WTC11 (cell line): ENCODE measurements at regions not wholly inside any gene's neighbourhood (a gene's known extent, or its start where the extent isn't known, plus 50 kb on each side); places are given as distances from the start of the nearest gene placed in this dataset.

Source experiments
- ATAC-seq: fragments of 200-7000 bp; cut with Tn5 transposase; 2 replicates; pipeline ENCODE4 v1.10.0; 2021; ENCODE audit warnings: mild to moderate bottlenecking, moderate library complexity
- CTCF ChIA-PET: fragments of 300-600 bp; sonication (Branson Sonifier 250); formaldehyde crosslinking; loops from one replicate; lab custom pipeline; 2021; ENCODE audit warnings: antibody characterized with exemption; lab: Charles Lee
- POLR2A ChIA-PET: fragments of 350-600 bp; sonication (Branson Sonifier 250); formaldehyde crosslinking; loops from one replicate; lab custom pipeline; 2021; ENCODE audit warnings: antibody characterized with exemption; lab: Charles Lee
- DNase-seq: peaks from one replicate; pipeline ENCODE4 v3.0.0; 2021; ENCODE audit warnings: low spot score
- H3K27ac Mint-ChIP-seq: 2 replicates; pipeline ENCODE4 v1.8.0; 2021; ENCODE audit warnings: mixed read lengths
- H3K27me3 Mint-ChIP-seq: 2 replicates; pipeline ENCODE4 v1.8.0; 2021; ENCODE audit warnings: low read depth, mild to moderate bottlenecking, moderate library complexity, mixed read lengths
- H3K36me3 Mint-ChIP-seq: 2 replicates; pipeline ENCODE4 v1.8.0; 2021; ENCODE audit warnings: mixed read lengths
- H3K4me1 Mint-ChIP-seq: 2 replicates; pipeline ENCODE4 v1.8.0; 2022; ENCODE audit warnings: mixed read lengths
- H3K4me3 Mint-ChIP-seq: 2 replicates; pipeline ENCODE4 v1.8.0; 2021; ENCODE audit warnings: mild to moderate bottlenecking, moderate library complexity, mixed read lengths
- H3K9me3 Mint-ChIP-seq: 2 replicates; pipeline ENCODE4 v1.8.0; 2021; ENCODE audit warnings: mixed read lengths
- CBFB ChIP-seq: sonication (generic); formaldehyde crosslinking; IDR thresholded peaks from 2 replicates; pipeline ENCODE4 v1.8.1; 2022; ENCODE audit warnings: mild to moderate bottlenecking, low read depth, missing genetic modification reagents
- GABPB1 ChIP-seq: sonication (generic); formaldehyde crosslinking; IDR thresholded peaks from 2 replicates; pipeline ENCODE4 v1.8.1; 2023; ENCODE audit warnings: mild to moderate bottlenecking, missing genetic modification reagents
- IRF2 ChIP-seq: sonication (generic); formaldehyde crosslinking; IDR thresholded peaks from 2 replicates; pipeline ENCODE4 v1.8.0; 2022; ENCODE audit warnings: low read depth, missing genetic modification reagents, borderline replicate concordance
- NFATC4 ChIP-seq: fragments of 250-450 bp; sonication (Bioruptor Pico); IDR thresholded peaks from 2 replicates; pipeline ENCODE4 v1.9.0; 2021; ENCODE audit warnings: mild to moderate bottlenecking
- PRRX2 ChIP-seq: fragments of 250-450 bp; sonication (Bioruptor Pico); IDR thresholded peaks from 2 replicates; pipeline ENCODE4 v1.8.0; 2021; ENCODE audit warnings: mild to moderate bottlenecking
- SP1 ChIP-seq: sonication (generic); formaldehyde crosslinking; conservative IDR thresholded peaks from 2 replicates; pipeline ENCODE4 v1.8.1; 2022; ENCODE audit warnings: missing genetic modification reagents
- ZNF138 ChIP-seq: sonication (generic); formaldehyde crosslinking; conservative IDR thresholded peaks from 2 replicates; pipeline ENCODE4 v1.8.1; 2022; ENCODE audit warnings: mild to moderate bottlenecking, moderate library complexity, missing genetic modification reagents
- ZNF232 ChIP-seq: sonication (generic); formaldehyde crosslinking; IDR thresholded peaks from 2 replicates; pipeline ENCODE4 v1.8.0; 2022; ENCODE audit warnings: mild to moderate bottlenecking, missing genetic modification reagents
- TF ChIP-seq, protein P1 (sequence below): sonication (generic); formaldehyde crosslinking; IDR thresholded peaks from 2 replicates; pipeline ENCODE4 v1.8.1; 2022; ENCODE audit warnings: low read depth, missing genetic modification reagents, borderline replicate concordance
- TF ChIP-seq, protein P2 (sequence below): fragments of 250-450 bp; sonication (Bioruptor Pico); conservative IDR thresholded peaks from 2 replicates; pipeline ENCODE4 v1.9.0; 2021; ENCODE audit warnings: mild to moderate bottlenecking
- TF ChIP-seq, protein P3 (sequence below): sonication (generic); formaldehyde crosslinking; IDR thresholded peaks from 2 replicates; pipeline ENCODE4 v1.8.1; 2023; ENCODE audit warnings: mild to moderate bottlenecking, moderate library complexity, missing genetic modification reagents
- TF ChIP-seq, protein P4 (sequence below): sonication (generic); formaldehyde crosslinking; IDR thresholded peaks from 2 replicates; pipeline ENCODE4 v1.8.0; 2022; ENCODE audit warnings: mild to moderate bottlenecking, missing genetic modification reagents
- TF ChIP-seq, protein P5 (sequence below): sonication (generic); formaldehyde crosslinking; IDR thresholded peaks from 2 replicates; pipeline ENCODE4 v1.8.0; 2023; ENCODE audit warnings: mild to moderate bottlenecking, missing genetic modification reagents
- TF ChIP-seq, protein P6 (sequence below): fragments of 200-600 bp; IDR thresholded peaks from 2 replicates; pipeline ENCODE4 v1.8.0; 2022; ENCODE audit warnings: antibody characterized with exemption
- TF ChIP-seq, protein P7 (sequence below): sonication (generic); formaldehyde crosslinking; IDR thresholded peaks from 2 replicates; pipeline ENCODE4 v1.8.1; 2022; ENCODE audit warnings: mild to moderate bottlenecking, missing genetic modification reagents, moderate library complexity, borderline replicate concordance
- TF ChIP-seq, protein P8 (sequence below): sonication (generic); formaldehyde crosslinking; IDR thresholded peaks from 2 replicates; pipeline ENCODE4 v1.8.1; 2022; ENCODE audit warnings: low read depth, mild to moderate bottlenecking, moderate library complexity, missing genetic modification reagents, borderline replicate concordance

DNA sequence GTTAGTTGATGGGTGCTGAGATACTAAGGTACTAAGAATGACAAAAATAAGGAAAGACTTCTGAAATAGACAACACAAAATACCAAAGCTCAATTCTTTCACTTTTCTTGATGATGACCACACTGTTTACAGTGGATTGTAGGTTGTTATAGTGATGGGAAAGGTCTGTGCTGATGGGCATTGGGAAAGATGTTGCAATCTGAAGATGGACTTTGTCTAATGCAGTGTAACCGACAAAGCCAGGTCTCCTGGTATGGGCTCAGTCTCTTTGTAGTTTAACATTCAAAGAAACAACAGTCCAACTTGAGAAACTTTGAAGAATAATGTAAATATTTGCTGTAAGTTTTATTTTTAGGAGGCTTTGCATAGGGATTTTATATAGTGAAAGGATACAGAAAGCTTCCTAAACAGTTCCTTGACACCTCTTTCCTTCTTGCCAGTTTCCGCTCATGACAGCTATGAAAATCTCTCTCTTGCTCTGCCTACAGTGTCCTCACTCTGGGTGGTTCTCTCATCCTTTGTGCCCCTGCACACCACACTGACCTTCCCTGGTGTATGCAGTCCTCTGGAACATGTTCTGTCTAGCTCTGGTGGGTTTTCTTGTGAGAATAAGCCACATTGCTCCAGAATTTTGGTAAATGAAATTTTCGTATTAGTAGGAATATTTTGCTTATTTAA lies 172.2 kb downstream of the KCNRG start:
- H3K27me3 Mint-ChIP-seq, result peaks cover 5% of the 10 kb centered on the region; the same call in 1 of the 2 replicates
- ChIA-PET POLR2A (no interaction called here), CTCF (no interaction called here)
- H3K36me3 Mint-ChIP-seq, result peaks cover 11% of the 10 kb centered on the region
- no peak for DNase-seq
- peaks cover 10% of the 10 kb centered on the region for H3K9me3 Mint-ChIP-seq
- H3K4me1 Mint-ChIP-seq, result peaks cover 42% of the 10 kb centered on the region
- no peak for ATAC-seq
- H3K27ac Mint-ChIP-seq, result 0 out of 2 replicates have a peak overlapping the region, but pooled peaks have one; percentile 71
- TF ChIP-seq SP1 (CRISPR knock-in tag), result no peak
- TF ChIP-seq, protein P1, sequence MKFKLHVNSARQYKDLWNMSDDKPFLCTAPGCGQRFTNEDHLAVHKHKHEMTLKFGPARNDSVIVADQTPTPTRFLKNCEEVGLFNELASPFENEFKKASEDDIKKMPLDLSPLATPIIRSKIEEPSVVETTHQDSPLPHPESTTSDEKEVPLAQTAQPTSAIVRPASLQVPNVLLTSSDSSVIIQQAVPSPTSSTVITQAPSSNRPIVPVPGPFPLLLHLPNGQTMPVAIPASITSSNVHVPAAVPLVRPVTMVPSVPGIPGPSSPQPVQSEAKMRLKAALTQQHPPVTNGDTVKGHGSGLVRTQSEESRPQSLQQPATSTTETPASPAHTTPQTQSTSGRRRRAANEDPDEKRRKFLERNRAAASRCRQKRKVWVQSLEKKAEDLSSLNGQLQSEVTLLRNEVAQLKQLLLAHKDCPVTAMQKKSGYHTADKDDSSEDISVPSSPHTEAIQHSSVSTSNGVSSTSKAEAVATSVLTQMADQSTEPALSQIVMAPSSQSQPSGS (CRISPR knock-in tag), result no peak
- TF ChIP-seq GABPB1, result peak; percentile 75
- peak overlapping the region; percentile 93 for H3K4me3 Mint-ChIP-seq

DNA sequence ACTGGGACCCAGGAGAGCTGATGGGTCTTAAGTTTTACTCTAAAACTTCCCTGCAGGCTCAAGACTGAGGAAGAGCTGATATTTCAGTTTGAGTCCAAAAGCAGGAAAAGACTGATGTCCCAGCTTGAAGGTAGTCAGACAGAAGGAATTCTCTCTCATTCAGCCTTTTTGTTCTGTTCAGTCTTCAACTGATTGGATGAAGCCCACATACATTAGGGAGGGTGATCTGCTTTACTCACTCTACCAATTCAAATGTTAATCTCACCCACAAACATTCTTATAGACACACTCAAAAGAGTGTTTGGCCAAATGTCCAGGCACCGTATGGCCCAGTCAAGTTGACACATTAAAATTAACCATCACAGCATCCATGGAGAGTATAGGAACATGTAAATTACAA lies 173.5 kb downstream of the KCNRG start:
- no peak for DNase-seq
- no peak overlapping the region for H3K4me3 Mint-ChIP-seq
- peaks cover 42% of the 10 kb centered on the region for H3K4me1 Mint-ChIP-seq
- H3K27me3 Mint-ChIP-seq, result peaks cover 5% of the 10 kb centered on the region; the same call in 1 of the 2 replicates
- H3K36me3 Mint-ChIP-seq, result peaks cover 11% of the 10 kb centered on the region
- peaks cover 10% of the 10 kb centered on the region for H3K9me3 Mint-ChIP-seq
- no peak overlapping the region for H3K27ac Mint-ChIP-seq
- CTCF ChIA-PET, result interaction anchor here (1.0 to 2.1 kb wide), 6 partner anchors 12 to 723 kb away, joined by 3 to 13 read pairs (median 4); no protein-coding TSS in a partner anchor
- TF ChIP-seq, protein P2, sequence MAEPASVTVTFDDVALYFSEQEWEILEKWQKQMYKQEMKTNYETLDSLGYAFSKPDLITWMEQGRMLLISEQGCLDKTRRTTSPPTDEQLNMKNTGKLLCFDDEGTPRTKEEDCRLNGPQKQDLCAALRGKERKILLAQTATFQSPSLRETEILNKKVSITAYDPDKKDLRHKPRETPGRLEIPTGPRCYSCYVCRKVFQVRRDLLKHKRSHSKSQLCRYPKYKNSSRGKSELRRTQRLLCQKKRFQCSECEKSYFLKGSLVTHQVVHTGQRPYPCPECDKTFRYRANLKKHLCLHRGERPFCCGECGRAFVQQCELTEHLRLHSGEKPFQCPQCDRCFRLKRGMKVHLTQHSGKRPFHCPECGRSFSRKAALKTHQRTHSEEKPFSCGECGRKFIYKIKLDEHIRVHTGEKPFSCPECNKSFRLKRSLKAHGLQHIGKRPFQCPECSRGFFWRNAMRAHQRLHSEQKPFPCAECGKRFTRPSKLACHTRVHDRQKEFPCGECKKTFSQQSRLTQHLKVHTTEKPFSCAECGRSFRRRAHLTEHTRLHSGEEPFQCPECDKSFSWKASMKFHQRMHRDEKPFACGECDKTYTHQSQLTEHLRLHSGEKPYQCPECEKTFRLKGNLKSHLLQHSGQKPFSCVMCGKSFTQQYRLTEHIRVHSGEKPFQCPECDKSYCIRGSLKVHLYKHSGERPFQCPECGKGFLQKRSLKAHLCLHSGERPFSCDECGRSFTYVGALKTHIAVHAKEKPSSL, result no peak
- TF ChIP-seq PRRX2 (CRISPR knock-in tag), result no peak
- no peak; the same call in 1 of the 2 replicates for ATAC-seq
- POLR2A ChIA-PET, result interaction anchor here (0.6 kb wide), 1 partner anchor 618 kb away, joined by 3 read pairs; no protein-coding TSS in a partner anchor

DNA sequence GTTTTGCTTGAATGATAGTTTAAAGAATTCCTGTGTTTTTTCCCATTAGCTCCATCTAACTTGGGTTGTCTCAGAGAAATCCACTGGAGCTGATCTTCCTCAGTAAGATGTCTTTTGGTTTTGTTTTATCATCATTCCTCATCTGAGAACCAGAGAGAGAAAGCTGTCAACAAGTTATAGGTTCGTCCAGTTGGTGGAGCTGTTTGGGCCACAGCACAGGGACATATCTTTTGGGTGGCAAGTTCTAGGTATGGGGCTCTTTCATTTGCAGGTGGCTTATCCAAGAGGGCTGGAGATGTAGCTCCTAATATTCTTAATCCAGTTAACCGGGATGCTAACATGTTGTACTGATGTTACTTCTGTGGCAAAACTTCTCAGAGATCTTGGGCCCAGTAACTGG lies 174.2 kb downstream of the KCNRG start:
- ChIA-PET CTCF (interaction anchor here (0.6 to 2.1 kb wide), 12 partner anchors 12 to 723 kb away, joined by 3 to 13 read pairs (median 4); no protein-coding TSS in a partner anchor), POLR2A (no interaction called here)
- ATAC-seq, result peak; percentile 71
- DNase-seq, result no peak
- Mint-ChIP-seq H3K4me1 (peaks cover 42% of the 10 kb centered on the region), H3K4me3 (no peak overlapping the region), H3K27ac (no peak overlapping the region), H3K9me3 (peaks cover 10% of the 10 kb centered on the region), H3K27me3 (peaks cover 2% of the 10 kb centered on the region; the same call in 1 of the 2 replicates), H3K36me3 (peaks cover 11% of the 10 kb centered on the region)
- TF ChIP-seq ZNF232 (CRISPR knock-in tag) (no peak), CBFB (CRISPR knock-in tag) (no peak), ZNF138 (CRISPR knock-in tag) (no peak), GABPB1 (no peak), PRRX2 (CRISPR knock-in tag) (no peak), IRF2 (no peak), NFATC4 (no peak)
- TF ChIP-seq, protein P3, sequence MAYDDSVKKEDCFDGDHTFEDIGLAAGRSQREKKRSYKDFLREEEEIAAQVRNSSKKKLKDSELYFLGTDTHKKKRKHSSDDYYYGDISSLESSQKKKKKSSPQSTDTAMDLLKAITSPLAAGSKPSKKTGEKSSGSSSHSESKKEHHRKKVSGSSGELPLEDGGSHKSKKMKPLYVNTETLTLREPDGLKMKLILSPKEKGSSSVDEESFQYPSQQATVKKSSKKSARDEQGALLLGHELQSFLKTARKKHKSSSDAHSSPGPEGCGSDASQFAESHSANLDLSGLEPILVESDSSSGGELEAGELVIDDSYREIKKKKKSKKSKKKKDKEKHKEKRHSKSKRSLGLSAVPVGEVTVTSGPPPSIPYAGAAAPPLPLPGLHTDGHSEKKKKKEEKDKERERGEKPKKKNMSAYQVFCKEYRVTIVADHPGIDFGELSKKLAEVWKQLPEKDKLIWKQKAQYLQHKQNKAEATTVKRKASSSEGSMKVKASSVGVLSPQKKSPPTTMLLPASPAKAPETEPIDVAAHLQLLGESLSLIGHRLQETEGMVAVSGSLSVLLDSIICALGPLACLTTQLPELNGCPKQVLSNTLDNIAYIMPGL (CRISPR knock-in tag), result no peak
- TF ChIP-seq, protein P4, sequence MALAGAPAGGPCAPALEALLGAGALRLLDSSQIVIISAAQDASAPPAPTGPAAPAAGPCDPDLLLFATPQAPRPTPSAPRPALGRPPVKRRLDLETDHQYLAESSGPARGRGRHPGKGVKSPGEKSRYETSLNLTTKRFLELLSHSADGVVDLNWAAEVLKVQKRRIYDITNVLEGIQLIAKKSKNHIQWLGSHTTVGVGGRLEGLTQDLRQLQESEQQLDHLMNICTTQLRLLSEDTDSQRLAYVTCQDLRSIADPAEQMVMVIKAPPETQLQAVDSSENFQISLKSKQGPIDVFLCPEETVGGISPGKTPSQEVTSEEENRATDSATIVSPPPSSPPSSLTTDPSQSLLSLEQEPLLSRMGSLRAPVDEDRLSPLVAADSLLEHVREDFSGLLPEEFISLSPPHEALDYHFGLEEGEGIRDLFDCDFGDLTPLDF (CRISPR knock-in tag), result no peak
- TF ChIP-seq, protein P5, sequence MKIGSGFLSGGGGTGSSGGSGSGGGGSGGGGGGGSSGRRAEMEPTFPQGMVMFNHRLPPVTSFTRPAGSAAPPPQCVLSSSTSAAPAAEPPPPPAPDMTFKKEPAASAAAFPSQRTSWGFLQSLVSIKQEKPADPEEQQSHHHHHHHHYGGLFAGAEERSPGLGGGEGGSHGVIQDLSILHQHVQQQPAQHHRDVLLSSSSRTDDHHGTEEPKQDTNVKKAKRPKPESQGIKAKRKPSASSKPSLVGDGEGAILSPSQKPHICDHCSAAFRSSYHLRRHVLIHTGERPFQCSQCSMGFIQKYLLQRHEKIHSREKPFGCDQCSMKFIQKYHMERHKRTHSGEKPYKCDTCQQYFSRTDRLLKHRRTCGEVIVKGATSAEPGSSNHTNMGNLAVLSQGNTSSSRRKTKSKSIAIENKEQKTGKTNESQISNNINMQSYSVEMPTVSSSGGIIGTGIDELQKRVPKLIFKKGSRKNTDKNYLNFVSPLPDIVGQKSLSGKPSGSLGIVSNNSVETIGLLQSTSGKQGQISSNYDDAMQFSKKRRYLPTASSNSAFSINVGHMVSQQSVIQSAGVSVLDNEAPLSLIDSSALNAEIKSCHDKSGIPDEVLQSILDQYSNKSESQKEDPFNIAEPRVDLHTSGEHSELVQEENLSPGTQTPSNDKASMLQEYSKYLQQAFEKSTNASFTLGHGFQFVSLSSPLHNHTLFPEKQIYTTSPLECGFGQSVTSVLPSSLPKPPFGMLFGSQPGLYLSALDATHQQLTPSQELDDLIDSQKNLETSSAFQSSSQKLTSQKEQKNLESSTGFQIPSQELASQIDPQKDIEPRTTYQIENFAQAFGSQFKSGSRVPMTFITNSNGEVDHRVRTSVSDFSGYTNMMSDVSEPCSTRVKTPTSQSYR (CRISPR knock-in tag), result no peak
- TF ChIP-seq, protein P6, sequence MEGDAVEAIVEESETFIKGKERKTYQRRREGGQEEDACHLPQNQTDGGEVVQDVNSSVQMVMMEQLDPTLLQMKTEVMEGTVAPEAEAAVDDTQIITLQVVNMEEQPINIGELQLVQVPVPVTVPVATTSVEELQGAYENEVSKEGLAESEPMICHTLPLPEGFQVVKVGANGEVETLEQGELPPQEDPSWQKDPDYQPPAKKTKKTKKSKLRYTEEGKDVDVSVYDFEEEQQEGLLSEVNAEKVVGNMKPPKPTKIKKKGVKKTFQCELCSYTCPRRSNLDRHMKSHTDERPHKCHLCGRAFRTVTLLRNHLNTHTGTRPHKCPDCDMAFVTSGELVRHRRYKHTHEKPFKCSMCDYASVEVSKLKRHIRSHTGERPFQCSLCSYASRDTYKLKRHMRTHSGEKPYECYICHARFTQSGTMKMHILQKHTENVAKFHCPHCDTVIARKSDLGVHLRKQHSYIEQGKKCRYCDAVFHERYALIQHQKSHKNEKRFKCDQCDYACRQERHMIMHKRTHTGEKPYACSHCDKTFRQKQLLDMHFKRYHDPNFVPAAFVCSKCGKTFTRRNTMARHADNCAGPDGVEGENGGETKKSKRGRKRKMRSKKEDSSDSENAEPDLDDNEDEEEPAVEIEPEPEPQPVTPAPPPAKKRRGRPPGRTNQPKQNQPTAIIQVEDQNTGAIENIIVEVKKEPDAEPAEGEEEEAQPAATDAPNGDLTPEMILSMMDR, result no peak
- TF ChIP-seq, protein P7, sequence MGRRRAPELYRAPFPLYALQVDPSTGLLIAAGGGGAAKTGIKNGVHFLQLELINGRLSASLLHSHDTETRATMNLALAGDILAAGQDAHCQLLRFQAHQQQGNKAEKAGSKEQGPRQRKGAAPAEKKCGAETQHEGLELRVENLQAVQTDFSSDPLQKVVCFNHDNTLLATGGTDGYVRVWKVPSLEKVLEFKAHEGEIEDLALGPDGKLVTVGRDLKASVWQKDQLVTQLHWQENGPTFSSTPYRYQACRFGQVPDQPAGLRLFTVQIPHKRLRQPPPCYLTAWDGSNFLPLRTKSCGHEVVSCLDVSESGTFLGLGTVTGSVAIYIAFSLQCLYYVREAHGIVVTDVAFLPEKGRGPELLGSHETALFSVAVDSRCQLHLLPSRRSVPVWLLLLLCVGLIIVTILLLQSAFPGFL (CRISPR knock-in tag), result no peak
- TF ChIP-seq, protein P8, sequence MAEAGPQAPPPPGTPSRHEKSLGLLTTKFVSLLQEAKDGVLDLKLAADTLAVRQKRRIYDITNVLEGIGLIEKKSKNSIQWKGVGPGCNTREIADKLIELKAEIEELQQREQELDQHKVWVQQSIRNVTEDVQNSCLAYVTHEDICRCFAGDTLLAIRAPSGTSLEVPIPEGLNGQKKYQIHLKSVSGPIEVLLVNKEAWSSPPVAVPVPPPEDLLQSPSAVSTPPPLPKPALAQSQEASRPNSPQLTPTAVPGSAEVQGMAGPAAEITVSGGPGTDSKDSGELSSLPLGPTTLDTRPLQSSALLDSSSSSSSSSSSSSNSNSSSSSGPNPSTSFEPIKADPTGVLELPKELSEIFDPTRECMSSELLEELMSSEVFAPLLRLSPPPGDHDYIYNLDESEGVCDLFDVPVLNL (CRISPR knock-in tag), result no peak
